ENCODE measurements at regions not wholly inside any gene's neighbourhood (a gene's known extent, or its start where the extent isn't known, plus 50 kb on each side); places are given as distances from the start of the nearest gene placed in this dataset.

- H3K4me1 ChIP-seq (ENCODE audit: control insufficient read depth in 2 of 2, insufficient read depth in 2 of 2, low read length in 2 of 2) = no peaks in the 10 kb centered on the region
- ATAC-seq (ENCODE audit: low read depth) (no peak), DNase-seq (no peak)
- ChIA-PET CTCF (no interaction called here), POLR2A (no interaction called here)
- H3K36me3 ChIP-seq (replicated peaks in 1 of 2; ENCODE audit: control extremely low read depth in 1 of 2, control insufficient read depth in 1 of 2, extremely low read depth in 1 of 2, insufficient read depth in 2 of 2, low read length in 1 of 2) = no peaks in the 10 kb centered on the region
- H3K9ac ChIP-seq (ENCODE audit: low read length) = no peak overlapping the region
- TF ChIP-seq, protein P1, sequence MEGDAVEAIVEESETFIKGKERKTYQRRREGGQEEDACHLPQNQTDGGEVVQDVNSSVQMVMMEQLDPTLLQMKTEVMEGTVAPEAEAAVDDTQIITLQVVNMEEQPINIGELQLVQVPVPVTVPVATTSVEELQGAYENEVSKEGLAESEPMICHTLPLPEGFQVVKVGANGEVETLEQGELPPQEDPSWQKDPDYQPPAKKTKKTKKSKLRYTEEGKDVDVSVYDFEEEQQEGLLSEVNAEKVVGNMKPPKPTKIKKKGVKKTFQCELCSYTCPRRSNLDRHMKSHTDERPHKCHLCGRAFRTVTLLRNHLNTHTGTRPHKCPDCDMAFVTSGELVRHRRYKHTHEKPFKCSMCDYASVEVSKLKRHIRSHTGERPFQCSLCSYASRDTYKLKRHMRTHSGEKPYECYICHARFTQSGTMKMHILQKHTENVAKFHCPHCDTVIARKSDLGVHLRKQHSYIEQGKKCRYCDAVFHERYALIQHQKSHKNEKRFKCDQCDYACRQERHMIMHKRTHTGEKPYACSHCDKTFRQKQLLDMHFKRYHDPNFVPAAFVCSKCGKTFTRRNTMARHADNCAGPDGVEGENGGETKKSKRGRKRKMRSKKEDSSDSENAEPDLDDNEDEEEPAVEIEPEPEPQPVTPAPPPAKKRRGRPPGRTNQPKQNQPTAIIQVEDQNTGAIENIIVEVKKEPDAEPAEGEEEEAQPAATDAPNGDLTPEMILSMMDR (IDR thresholded peaks at IDR 0.05) = no peak
- TF ChIP-seq EZH2 (IDR thresholded peaks at IDR 0.05; ENCODE audit: borderline replicate concordance, insufficient read depth, low read depth, low read length, poor library complexity, severe bottlenecking) = no peak
- H3K27ac ChIP-seq (ENCODE audit: low read length in 2 of 2) = no peak overlapping the region
- H3K79me2 ChIP-seq (ENCODE audit: control insufficient read depth, insufficient read depth, low read length) = no peaks in the 10 kb centered on the region
- 100% methylated on average over 1 of the region's 2 CpGs for WGBS (ENCODE audit: insufficient coverage)
- H3K27me3 ChIP-seq (replicated peaks in 1 of 4; ENCODE audit: control extremely low read depth in 1 of 4, control insufficient read depth in 3 of 4, insufficient read depth in 4 of 4, low read length in 3 of 4) = no peaks in the 10 kb centered on the region
- no peak overlapping the region for H3K4me2 ChIP-seq (replicated peaks; ENCODE audit: low read depth, low read length, poor library complexity, severe bottlenecking)
- no peak overlapping the region for H2AFZ ChIP-seq (ENCODE audit: insufficient read depth, low read depth, low read length, poor library complexity, severe bottlenecking)
- intact Hi-C loops (cut with micrococcal nuclease) = no loop called here
- no peaks in the 10 kb centered on the region for H3K4me1 Mint-ChIP-seq
- no peak overlapping the region for H3K4me3 ChIP-seq (ENCODE audit: control extremely low read depth in 1 of 5, extremely low read depth in 1 of 5, insufficient read depth in 1 of 5, low read depth in 2 of 5, low read length in 4 of 5)
- H3K4me3 Mint-ChIP-seq = no peak overlapping the region
- H3K9me3 Mint-ChIP-seq (ENCODE audit: insufficient read depth) = peaks cover 7% of the 10 kb centered on the region
- H3K9me3 ChIP-seq (ENCODE audit: control extremely low read depth in 1 of 3, control insufficient read depth in 2 of 3, insufficient read depth in 1 of 3, low read length in 2 of 3) = peaks cover 0 to 4% (median 1%) of the 10 kb centered on the region in 3 donors
- H3K27me3 Mint-ChIP-seq = no peaks in the 10 kb centered on the region
- no peaks in the 10 kb centered on the region for H4K20me1 ChIP-seq (ENCODE audit: control insufficient read depth, insufficient read depth, low read length, poor library complexity, severe bottlenecking)
- H3K27ac Mint-ChIP-seq = no peak overlapping the region
Observed at GRCh38 chr18:4813708-4814107, 358.6 kb upstream of the DLGAP1 start.

DNA sequence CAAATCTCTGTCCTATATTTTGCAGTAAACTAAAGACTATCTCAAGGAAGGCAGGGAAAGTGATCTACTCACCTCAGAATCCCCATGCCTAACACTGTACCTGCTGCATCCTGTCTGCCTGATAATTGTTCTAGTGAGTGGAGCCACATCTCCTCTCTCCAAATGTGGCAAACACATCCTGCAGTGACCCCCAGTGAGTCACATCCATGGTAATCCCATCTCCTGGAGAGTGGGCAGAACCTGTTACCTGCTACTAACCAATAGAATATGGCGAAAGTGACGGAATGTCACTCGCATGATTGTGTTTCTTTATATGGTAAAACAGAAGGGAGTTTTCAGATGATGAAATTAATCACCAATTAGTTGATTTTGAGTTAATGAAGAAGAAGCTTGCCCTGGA is 353.8 kb upstream of the DLGAP1 start:
- no peak for TF ChIP-seq EZH2 (IDR thresholded peaks at IDR 0.05; ENCODE audit: borderline replicate concordance, insufficient read depth, low read depth, low read length, poor library complexity, severe bottlenecking)
- TF ChIP-seq, protein P1 (IDR thresholded peaks at IDR 0.05) = no peak
- no peak overlapping the region for H3K4me3 Mint-ChIP-seq
- Histone ChIP-seq H3K27me3 (replicated peaks in 1 of 4; ENCODE audit: control extremely low read depth in 1 of 4, control insufficient read depth in 3 of 4, insufficient read depth in 4 of 4, low read length in 3 of 4) (no peaks in the 10 kb centered on the region), H3K9me3 (ENCODE audit: control extremely low read depth in 1 of 3, control insufficient read depth in 2 of 3, insufficient read depth in 1 of 3, low read length in 2 of 3) (peaks cover 0 to 5% (median 1%) of the 10 kb centered on the region in 3 donors), H3K36me3 (replicated peaks in 1 of 2; ENCODE audit: control extremely low read depth in 1 of 2, control insufficient read depth in 1 of 2, extremely low read depth in 1 of 2, insufficient read depth in 2 of 2, low read length in 1 of 2) (no peaks in the 10 kb centered on the region), H3K4me1 (ENCODE audit: control insufficient read depth in 2 of 2, insufficient read depth in 2 of 2, low read length in 2 of 2) (no peaks in the 10 kb centered on the region), H2AFZ (ENCODE audit: insufficient read depth, low read depth, low read length, poor library complexity, severe bottlenecking) (no peak overlapping the region), H3K4me3 (ENCODE audit: control extremely low read depth in 1 of 5, extremely low read depth in 1 of 5, insufficient read depth in 1 of 5, low read depth in 2 of 5, low read length in 4 of 5) (no peak overlapping the region), H3K9ac (ENCODE audit: low read length) (no peak overlapping the region), H3K4me2 (replicated peaks; ENCODE audit: low read depth, low read length, poor library complexity, severe bottlenecking) (no peak overlapping the region), H3K79me2 (ENCODE audit: control insufficient read depth, insufficient read depth, low read length) (no peaks in the 10 kb centered on the region), H3K27ac (ENCODE audit: low read length in 2 of 2) (no peak overlapping the region), H4K20me1 (ENCODE audit: control insufficient read depth, insufficient read depth, low read length, poor library complexity, severe bottlenecking) (no peaks in the 10 kb centered on the region)
- ATAC-seq (ENCODE audit: low read depth) (no peak), DNase-seq (no peak)
- H3K9me3 Mint-ChIP-seq (ENCODE audit: insufficient read depth) = peaks cover 4% of the 10 kb centered on the region
- ChIA-PET POLR2A (no interaction called here), CTCF (no interaction called here)
- H3K4me1 Mint-ChIP-seq = no peaks in the 10 kb centered on the region
- no peak overlapping the region for H3K27ac Mint-ChIP-seq
- no peaks in the 10 kb centered on the region for H3K27me3 Mint-ChIP-seq
- no CpG with 5 or more reads among the region's 3 CpGs for WGBS (ENCODE audit: insufficient coverage)
- intact Hi-C loops (cut with micrococcal nuclease) = no loop called here

All from B cell (primary cell).